ENCODE measurements at regions not wholly inside any gene's neighbourhood (a gene's known extent, or its start where the extent isn't known, plus 50 kb on each side); places are given as distances from the start of the nearest gene placed in this dataset.
"Not testable (repeated sequence)": the region's sequence is repeated elsewhere in the genome, so short reads cannot be mapped to it uniquely, and the experiment has no call there.

- DNase-seq: no peak
These were observed 204.0 kb upstream of the LRRC3B start for GRCh38 chr3:26418553-26418952.

- no peak for DNase-seq
These were observed 200.2 kb upstream of the LRRC3B start for GRCh38 chr3:26422415-26422814.

GRCh38 chr3:26425076-26425475 lies 197.5 kb upstream of the LRRC3B start:
- no peak for DNase-seq

- DNase-seq: no peak
These were observed 193.6 kb upstream of the LRRC3B start for GRCh38 chr3:26428992-26429391.

DNA sequence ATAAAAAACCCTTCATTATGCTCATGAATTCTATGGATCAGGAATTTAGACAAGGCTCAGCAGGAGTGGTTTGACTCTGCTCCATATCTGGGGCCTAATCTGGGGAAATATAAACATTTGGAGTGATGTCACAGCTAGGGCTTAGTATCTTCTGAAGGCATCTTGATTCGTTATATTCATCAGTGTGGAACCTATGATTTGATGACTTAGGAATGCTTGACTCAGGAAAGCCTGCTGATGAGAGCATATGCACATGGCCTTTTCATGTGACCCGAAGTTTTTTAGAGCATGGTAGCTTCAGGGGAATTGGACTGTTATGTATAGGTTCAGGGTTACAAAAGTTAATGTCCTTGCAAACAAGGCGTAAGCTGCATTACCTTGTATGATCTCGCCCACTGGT lies 184.9 kb upstream of the LRRC3B start:
- DNase-seq: no peak

GRCh38 chr3:26438325-26438940 lies 184.1 kb upstream of the LRRC3B start:
- DNase-seq: no peak

DNA sequence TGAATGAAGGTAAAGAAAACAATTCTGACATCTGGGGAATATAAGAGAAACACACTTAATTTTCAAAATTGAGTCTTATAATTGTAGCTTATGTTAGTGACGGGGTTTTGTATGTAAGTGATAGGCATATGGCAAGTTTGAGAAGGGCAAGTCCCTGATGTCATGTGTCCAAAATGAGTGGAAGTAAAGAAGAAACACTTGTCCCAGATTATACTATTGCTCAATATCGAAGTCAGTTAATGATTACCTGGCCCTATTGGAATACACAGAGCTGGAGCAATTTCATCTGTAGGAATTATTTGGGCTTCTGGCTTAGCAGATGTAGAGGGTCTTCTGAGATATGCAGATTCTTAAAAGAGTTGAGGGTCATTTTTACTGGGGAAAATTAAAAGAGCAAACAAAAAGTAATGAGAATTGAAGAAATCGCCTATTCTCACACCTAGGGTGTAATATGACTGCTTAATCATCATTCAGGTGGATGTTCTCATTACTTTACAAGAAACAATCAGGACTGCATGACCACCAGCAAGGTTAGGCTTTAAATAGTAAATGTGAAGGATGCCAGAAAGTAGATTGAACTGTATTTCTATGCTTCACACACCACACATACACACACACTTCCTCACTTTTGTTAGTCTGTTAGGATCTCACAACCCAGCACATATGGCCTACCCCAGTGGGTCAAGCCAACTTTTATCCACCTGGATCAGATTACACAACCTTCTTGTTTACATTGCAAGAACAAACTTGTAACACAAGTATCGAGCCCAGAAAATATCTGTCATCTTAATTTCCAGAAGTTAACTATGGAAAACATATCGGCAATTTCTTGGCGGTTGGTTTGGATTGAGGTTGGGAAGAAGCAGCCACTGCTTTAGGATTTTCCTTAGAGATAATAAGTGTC lies 183.3 kb upstream of the LRRC3B start:
- DNase-seq: no peak

GRCh38 chr3:26449996-26450395 lies 172.6 kb upstream of the LRRC3B start:
- no peak for DNase-seq

GRCh38 chr3:26452363-26452762 lies 170.2 kb upstream of the LRRC3B start:
- DNase-seq: no peak

DNA sequence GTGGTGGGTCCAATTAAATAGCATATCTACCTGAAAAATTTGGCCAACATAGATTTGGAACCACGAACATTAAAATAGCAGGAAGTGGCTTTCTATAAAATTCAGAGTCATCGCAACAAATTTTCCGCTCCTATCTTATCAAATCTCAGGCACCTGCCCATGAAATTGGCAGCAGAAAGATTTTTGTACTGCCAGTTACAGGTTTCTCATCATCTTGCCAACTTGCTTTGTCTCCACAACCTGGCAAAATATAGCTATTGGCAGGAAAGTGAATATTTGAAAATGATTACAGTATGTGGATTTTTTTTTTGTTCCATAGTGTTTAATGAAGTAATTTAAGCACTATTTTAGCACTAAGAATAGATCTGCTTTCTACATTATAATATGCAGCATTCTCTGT lies 161.6 kb upstream of the LRRC3B start:
- DNase-seq: no peak

DNA sequence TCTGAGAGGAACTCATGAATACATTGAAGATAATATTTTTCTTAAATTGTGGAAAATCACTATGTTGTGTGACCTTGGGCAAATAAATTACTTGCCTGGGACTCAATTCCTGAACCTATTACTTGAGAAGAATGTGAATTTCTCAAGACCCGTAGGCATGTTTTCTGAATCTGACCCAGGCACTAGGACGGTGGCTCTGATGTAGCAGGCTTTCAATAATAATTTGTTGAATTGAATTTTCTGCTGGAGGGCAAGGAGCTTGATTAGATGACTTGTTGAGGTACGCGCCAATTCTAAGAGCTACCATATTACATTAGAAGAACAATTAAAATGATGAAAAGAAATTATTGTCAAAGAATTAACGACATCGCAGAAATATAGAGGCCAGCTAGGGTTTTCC lies 150.2 kb upstream of the LRRC3B start:
- DNase-seq: no peak

DNA sequence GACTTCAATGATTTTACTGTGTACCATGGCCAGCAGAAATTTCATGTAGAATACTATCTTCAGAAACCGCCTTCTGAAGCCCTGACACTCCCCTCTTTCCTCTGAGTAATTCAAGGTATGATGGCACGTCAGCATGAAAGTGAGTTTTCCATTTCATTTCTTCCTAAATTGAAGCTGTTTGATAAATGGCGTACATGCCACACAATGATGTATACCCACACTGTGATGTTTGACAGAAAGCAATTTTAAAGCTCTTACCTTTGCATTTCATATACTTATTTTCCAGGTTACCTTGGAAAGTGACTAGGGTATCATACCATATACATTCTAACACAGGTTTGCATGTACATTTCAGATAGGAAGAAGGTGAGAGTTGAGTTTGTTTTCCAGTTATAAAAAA lies 147.9 kb upstream of the LRRC3B start:
- no peak for DNase-seq

DNA sequence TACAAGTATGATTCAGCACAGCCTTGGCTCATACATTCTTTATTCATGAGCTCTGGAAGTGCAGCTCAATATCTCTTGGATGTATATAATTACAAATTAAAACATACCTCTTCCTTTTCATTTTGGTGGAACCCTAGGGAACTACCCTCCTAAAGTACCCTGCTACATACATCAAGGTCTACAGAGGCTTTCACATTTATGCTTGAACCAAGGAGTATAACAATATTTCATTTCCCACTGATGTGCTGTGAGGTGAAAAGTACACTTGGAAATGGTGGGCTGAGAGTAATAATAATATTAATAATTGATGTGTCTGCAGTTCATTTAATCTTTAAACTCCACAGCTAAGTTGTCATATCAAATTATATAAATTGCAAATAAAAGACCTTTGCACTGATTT lies 142.2 kb upstream of the LRRC3B start:
- DNase-seq: no peak

DNA sequence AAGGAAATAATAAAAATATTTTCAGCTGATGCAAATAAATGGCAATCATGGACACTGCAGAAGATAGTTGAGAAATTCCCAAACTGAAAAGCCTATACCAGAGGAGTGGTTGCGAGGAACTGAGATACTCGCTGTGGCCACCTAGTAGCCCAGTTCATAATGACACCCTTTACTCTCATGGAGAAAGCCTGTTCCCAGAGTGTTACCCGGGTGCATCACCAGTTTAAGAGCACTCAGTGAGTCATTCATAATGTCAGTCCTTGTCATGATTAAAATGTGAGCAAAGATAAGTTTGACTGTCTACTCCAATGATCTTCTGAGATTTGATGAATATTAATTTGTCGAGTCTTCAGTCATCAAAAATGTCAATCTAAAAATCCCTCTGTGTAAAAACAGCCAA lies 138.4 kb upstream of the LRRC3B start:
- DNase-seq: no peak

GRCh38 chr3:26498271-26498670 lies 124.3 kb upstream of the LRRC3B start:
- DNase-seq: no peak

DNA sequence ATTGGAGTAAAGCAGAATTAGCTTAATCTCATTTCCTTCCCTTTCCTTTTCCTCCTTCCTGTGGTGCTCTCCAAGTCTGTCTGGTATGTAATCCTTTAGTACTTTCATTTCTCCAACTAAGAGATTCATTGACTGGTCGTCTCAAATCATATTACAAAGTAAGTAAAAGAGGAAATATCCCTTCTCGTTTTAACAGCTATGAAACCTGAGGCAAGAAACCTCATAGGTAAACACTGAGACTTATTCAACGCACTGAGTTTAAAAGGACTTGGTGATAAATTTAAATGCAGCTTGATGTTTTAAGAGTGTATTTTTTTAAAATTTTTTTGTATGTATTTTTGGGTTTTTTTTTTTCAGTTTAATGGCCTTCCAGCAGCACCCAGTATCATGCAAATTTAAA lies 117.2 kb upstream of the LRRC3B start:
- DNase-seq: no peak

DNA sequence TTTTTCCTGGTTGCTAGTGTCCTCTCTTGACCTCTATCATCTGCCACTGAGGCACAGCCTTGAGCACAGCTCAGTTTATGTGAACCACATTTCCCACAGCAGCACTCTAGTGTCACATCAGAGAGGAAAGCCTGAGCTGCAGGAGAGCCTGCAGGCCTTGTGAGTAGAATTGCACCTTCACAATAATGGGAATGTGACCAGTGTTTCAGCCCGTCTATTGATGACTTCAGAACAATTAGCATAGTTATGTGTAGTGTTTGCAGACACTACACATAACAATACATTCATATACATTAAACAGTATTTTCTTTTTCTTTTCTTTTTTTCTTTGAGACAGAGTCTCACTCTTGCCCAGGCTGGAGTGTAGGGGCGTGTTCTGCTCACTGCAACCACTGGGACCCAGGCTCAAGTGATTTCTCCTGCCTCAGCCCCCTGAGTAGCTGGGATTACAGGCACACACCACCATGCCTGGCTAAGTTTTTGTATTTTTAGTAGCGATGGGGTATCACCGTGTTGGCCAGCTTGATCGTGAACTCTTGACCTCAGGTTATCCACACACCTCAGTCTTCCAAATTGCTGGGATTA lies 108.0 kb upstream of the LRRC3B start:
- not testable (repeated sequence) for DNase-seq

DNA sequence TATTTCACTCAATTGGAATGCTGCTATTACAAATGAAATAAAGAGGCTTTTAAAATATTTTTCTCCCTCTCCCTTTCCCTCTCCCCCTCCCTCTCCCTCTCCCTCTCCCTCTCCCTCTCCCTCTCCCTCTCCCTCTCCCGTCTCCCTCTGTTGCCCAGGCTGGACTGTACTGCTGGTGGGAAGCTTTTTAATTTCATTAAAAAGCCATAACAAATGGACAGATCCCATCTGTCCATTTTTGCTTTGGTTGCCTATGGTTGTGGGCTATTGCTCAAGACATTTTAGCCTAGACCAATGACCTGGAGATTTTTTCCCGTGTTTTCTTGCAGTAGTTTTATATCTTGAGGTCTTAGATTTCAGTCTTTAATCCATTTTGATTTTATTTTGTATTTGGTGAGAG lies 107.2 kb upstream of the LRRC3B start:
- DNase-seq: no peak

- no peak for DNase-seq
These were observed 101.3 kb upstream of the LRRC3B start for GRCh38 chr3:26521261-26521660.

GRCh38 chr3:26522919-26523318 lies 99.7 kb upstream of the LRRC3B start:
- no peak for DNase-seq

DNA sequence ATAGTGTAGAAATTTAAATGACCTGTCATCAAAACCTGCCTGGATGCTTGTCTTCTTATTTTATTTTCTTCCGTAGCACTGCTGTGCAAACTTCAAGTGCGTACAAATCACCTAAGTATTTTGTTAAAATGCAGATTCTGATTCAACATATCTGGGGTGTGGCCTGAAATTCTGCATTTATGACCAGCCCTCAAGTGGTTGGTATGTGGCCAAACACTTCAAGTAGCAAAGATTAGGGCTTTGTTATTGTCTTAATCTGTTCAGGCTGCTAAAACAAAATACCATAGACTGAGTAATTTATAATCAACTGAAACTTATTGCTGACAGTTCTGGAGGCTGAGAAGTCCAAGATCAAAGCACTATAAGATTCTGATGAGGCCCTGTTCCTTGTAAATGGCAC lies 97.6 kb upstream of the LRRC3B start:
- no peak for DNase-seq

DNA sequence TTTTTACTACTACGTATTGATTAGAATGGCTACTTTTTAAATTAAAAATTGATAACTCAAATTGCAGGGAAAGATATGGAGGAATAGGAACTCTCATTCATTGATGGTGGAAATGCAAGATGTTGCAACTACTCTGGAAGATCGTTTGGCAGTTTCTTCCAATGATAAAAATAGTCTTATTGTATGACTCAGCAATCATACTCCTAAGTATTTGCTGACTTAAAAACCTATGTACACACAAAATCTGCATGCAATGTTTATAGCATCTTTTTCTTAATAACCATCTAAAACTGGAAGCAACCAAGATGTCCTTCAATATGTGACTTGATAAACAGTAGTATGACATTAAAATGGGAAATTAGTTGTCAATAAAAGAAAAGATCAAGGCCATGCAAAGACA lies 87.4 kb upstream of the LRRC3B start:
- no peak for DNase-seq

GRCh38 chr3:26536955-26537354 lies 85.6 kb upstream of the LRRC3B start:
- no peak for DNase-seq

DNA sequence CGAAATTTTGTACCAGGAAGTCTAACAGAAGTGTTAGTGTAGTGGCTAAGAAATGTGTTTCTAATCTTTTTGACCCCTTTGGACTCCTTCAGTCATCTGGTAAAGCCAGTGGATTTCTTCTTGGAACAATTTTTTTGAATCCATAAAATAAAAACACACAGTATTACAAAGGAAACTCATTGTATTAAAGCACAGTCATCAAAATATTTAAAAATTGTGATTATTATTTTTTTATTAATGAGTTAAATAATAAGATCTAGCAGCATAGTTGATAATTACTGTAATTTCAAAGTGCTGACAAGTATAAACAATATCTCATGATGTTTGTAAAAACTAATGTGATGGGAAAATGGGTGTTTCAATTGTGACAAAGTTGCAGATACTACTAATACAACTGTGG lies 72.2 kb upstream of the LRRC3B start:
- DNase-seq: no peak
